GM12878 (cell line): ENCODE measurements at regions not wholly inside any gene's neighbourhood (a gene's known extent, or its start where the extent isn't known, plus 50 kb on each side); places are given as distances from the start of the nearest gene placed in this dataset.

Experiments
- ATAC-seq: fragments of 200-7000 bp; cut with Tn5 transposase; 3 replicates; pipeline ENCODE4 v1.9.1; 2020; ENCODE audit warnings: mild to moderate bottlenecking, moderate library complexity
- BruUV-seq: library from RNA; stranded (reverse); fragments of 400-500 nt; replicated peaks from 2 replicates; lab custom pipeline; 2021; lab: Mats Ljungman, UMichigan
- CTCF ChIA-PET: fragments of 300-600 bp; sonication (Branson Sonifier 250); formaldehyde crosslinking; extraction: SDS; loops from one replicate; lab custom pipeline; 2021; ENCODE audit warnings: inconsistent platforms; lab: Yijun Ruan, JAX
- POLR2A ChIA-PET: fragments of 350-600 bp; formaldehyde crosslinking; extraction: SDS; loops from one replicate; lab custom pipeline; 2021; ENCODE audit warnings: inconsistent platforms; lab: Charles Lee
- RAD21 ChIA-PET: fragments of 300-600 bp; sonication (Branson Sonifier 250); formaldehyde crosslinking; loops from one replicate; lab custom pipeline; 2023; ENCODE audit warnings: antibody characterized with exemption; ENCODE audit not compliant: unreplicated experiment; lab: Charles Lee
- SMC1A ChIA-PET: fragments of 300-600 bp; sonication (Branson Sonifier 250); formaldehyde crosslinking; loops from one replicate; lab custom pipeline; 2023; ENCODE audit not compliant: unreplicated experiment, uncharacterized antibody; lab: Charles Lee
- DNase-seq: peaks from one replicate; pipeline ENCODE4 v3.0.0-alpha.2; 2011; ENCODE audit warnings: low read depth, low spot score
- FAIRE-seq: peaks from 3 replicates; lab custom pipeline; 2011; peaks lifted over from hg19 to GRCh38; lab: Jason Lieb, UNC
- H2AFZ ChIP-seq: 2 replicates; pipeline ENCODE4 v1.6.0; 2011; ENCODE audit warnings: low read depth, low read length, control low read depth; ENCODE audit not compliant: control insufficient read depth
- H3K27ac ChIP-seq: 2 replicates; pipeline ENCODE4 v1.5.1; 2011; ENCODE audit warnings: control low read depth; ENCODE audit not compliant: control insufficient read depth, insufficient read depth
- H3K27me3 ChIP-seq, 2 experiments: replicated peaks in 1 of 2; 2 replicates each; pipeline versions ENCODE4 v1.6.0 to v1.6.1; 2011; ENCODE audit warnings: low read length in 1 of 2; ENCODE audit not compliant: control insufficient read depth in 2 of 2, insufficient read depth in 2 of 2
- H3K36me3 ChIP-seq, 2 experiments: 2 replicates each; pipeline ENCODE4 v1.5.1; 2011; ENCODE audit warnings: low read length in 1 of 2; ENCODE audit not compliant: control insufficient read depth in 2 of 2, insufficient read depth in 2 of 2
- H3K4me1 ChIP-seq: 2 replicates; pipeline ENCODE4 v1.6.1; 2011; ENCODE audit warnings: mild to moderate bottlenecking, low read length, moderate library complexity, mixed read lengths; ENCODE audit not compliant: control insufficient read depth, insufficient read depth
- H3K4me2 ChIP-seq: 2 replicates; pipeline ENCODE4 v1.6.0; 2011; ENCODE audit warnings: control low read depth; ENCODE audit not compliant: control insufficient read depth, insufficient read depth
- H3K4me3 ChIP-seq: fragments of 200-600 bp; sonication (generic); 2 replicates; pipeline ENCODE4 v1.5.1; 2016
- H3K79me2 ChIP-seq: 2 replicates; pipeline ENCODE4 v1.6.0; 2011; ENCODE audit warnings: low read length; ENCODE audit not compliant: control insufficient read depth, insufficient read depth
- H3K9ac ChIP-seq: 2 replicates; pipeline ENCODE4 v1.8.0; 2011; ENCODE audit warnings: low read length, control low read depth, mixed read lengths; ENCODE audit not compliant: control insufficient read depth, insufficient read depth
- H3K9me3 ChIP-seq: replicated peaks from 3 replicates; pipeline ENCODE4 v1.5.1; 2011; ENCODE audit warnings: mild to moderate bottlenecking, low read length; ENCODE audit not compliant: control insufficient read depth, insufficient read depth
- H4K20me1 ChIP-seq: 2 replicates; pipeline ENCODE4 v1.6.0; 2011; ENCODE audit not compliant: control insufficient read depth, insufficient read depth
- BCL11A ChIP-seq: IDR thresholded peaks from 2 replicates; pipeline ENCODE4 v1.6.1; 2011; ENCODE audit warnings: low read depth, low read length
- NR2C1 ChIP-seq: fragments of 450-650 bp; IDR thresholded peaks from 2 replicates; pipeline ENCODE4 v1.6.1; 2017; ENCODE audit warnings: antibody characterized with exemption, mild to moderate bottlenecking, moderate library complexity
- RAD21 ChIP-seq: IDR thresholded peaks from 2 replicates; pipeline ENCODE4 v1.6.1; 2011; ENCODE audit warnings: mild to moderate bottlenecking, low read depth, low read length, moderate library complexity; ENCODE audit not compliant: insufficient read depth
- SMAD5 ChIP-seq: IDR thresholded peaks from 2 replicates; pipeline ENCODE4 v1.6.1; 2016; ENCODE audit warnings: antibody characterized with exemption, low read depth
- WGBS: methylation state at CpG from one replicate; pipeline ENCODE4 v1.1.6; 2016; ENCODE audit warnings: low lambda C conversion rate; ENCODE audit not compliant: insufficient replicate concordance, insufficient coverage; ENCODE audit errors: missing lambda C conversion rate; 5-methylcytosine and 5-hydroxymethylcytosine counted together
- in situ Hi-C: fragments of 300-500 bp; cut with MboI; formaldehyde crosslinking; loops from 9 replicates; pipeline ENCODE4 v1.14.3; 2018; ENCODE audit warnings: mixed read lengths
- intact Hi-C: fragments of 100-400 bp; cut with micrococcal nuclease; formaldehyde crosslinking; loops from one replicate; pipeline ENCODE4 v1.14.2; 2022; ENCODE audit not compliant: unreplicated experiment
- TF ChIP-seq, protein P1 (sequence below): IDR thresholded peaks from 2 replicates; pipeline ENCODE4 v1.6.1; 2012; ENCODE audit warnings: low read depth, low read length, improper control_type of control experiment
- TF ChIP-seq, protein P2 (sequence below): fragments of 450-650 bp; IDR thresholded peaks from 2 replicates; pipeline ENCODE4 v1.6.1; 2017; ENCODE audit warnings: low read depth, mild to moderate bottlenecking, moderate library complexity
- TF ChIP-seq, protein P3 (sequence below): fragments of 450-650 bp; formaldehyde crosslinking; IDR thresholded peaks from 2 replicates; pipeline ENCODE4 v1.4.0; 2022; ENCODE audit warnings: mild to moderate bottlenecking, moderate library complexity
- TF ChIP-seq, protein P4 (sequence below): fragments of 150-350 bp; IDR thresholded peaks from 2 replicates; pipeline ENCODE4 v1.6.1; 2014; ENCODE audit warnings: mild to moderate bottlenecking, low read depth, low read length

DNA sequence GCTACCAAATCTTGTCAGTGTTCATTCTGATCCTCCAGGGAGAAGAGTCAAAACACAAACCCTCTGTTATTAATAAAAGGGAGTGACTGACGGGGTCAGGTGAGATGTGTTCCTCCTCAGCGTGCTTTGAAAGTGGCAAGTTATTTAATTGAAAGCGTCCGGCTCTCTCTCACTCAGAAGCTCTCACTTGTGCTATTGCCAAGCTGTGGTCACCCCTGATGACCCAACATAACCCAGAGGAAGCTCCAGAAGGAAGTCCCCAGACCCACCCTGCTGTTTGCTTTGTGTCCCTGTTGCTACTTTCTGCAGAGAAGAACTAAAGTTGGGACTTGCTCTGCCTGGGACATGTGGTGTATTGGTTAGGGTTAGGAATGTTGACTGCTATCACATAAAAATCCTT, 235.6 kb downstream of the EDEM1 start:
- no TSS peak for BruUV-seq
- in situ Hi-C loops = loop anchor here (10.0 kb wide), 2 partner anchors 288 to 1372 kb away; no protein-coding TSS in a partner anchor
- ChIA-PET RAD21 (interaction anchor here (0.7 to 1.1 kb wide), 2 partner anchors 33 to 196 kb away, joined by 3 to 4 read pairs; no protein-coding TSS in a partner anchor), POLR2A (no interaction called here), SMC1A (no interaction called here), CTCF (interaction anchor here (0.5 to 1.6 kb wide), 5 partner anchors 14 to 150 kb away, joined by 3 to 4 read pairs (median 3); no protein-coding TSS in a partner anchor)
- WGBS = 1% methylated on average over 4 of the region's 4 CpGs
- no peaks in the 10 kb centered on the region for H4K20me1 ChIP-seq
- no peak overlapping the region for H3K27ac ChIP-seq
- no peak overlapping the region for H3K4me3 ChIP-seq
- H3K9me3 ChIP-seq = no peaks in the 10 kb centered on the region
- no peak overlapping the region for H3K4me2 ChIP-seq
- DNase-seq = no peak
- peak; percentile 47 for ATAC-seq
- H3K9ac ChIP-seq = no peak overlapping the region
- FAIRE-seq = no peak
- no peaks in the 10 kb centered on the region for H3K36me3 ChIP-seq
- no peaks in the 10 kb centered on the region for H3K79me2 ChIP-seq
- intact Hi-C loops = loop anchor here (10.0 kb wide), 1 partner anchor 288 kb away; no protein-coding TSS in a partner anchor
- no peaks in the 10 kb centered on the region for H3K27me3 ChIP-seq
- H3K4me1 ChIP-seq = peaks cover 1% of the 10 kb centered on the region; the same call in 1 of the 2 replicates
- H2AFZ ChIP-seq = no peak overlapping the region
- TF ChIP-seq BCL11A (0 out of 2 replicates have a peak, but pooled peaks have one; percentile 23), NR2C1 (no peak)

DNA sequence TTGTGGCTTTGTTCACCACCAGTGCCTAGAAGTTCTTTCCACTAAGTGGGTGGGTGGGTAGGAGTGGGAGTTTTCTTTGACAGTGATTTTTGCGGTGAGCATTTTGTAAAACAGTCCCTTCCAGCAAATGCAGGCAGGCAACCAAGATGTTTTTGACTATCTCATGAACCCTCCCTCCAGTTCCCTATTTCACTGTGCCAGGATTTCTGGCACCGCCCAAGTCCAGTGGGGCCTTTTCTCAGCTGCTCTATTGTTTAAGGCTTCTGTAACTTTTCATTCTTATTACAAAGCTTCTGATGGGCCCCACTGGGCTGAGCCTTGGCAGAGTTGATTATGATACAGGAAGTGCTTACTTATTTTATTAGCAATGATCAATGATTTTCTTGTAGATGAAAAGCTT, 236.0 kb downstream of the EDEM1 start:
- no TSS peak for BruUV-seq
- ChIA-PET SMC1A (no interaction called here), POLR2A (no interaction called here), CTCF (interaction anchor here (0.5 to 7.1 kb wide), 9 partner anchors 14 to 332 kb away, joined by 3 to 37 read pairs (median 4); no protein-coding TSS in a partner anchor), RAD21 (interaction anchor here (0.6 to 1.1 kb wide), 3 partner anchors 33 to 288 kb away, joined by 3 to 4 read pairs (median 3); no protein-coding TSS in a partner anchor)
- no peak overlapping the region for H3K27ac ChIP-seq
- 79% methylated on average over 1 of the region's 2 CpGs for WGBS
- FAIRE-seq (no peak), ATAC-seq (no peak), DNase-seq (no peak)
- in situ Hi-C loops (loop anchor here (10.0 kb wide), 2 partner anchors 289 to 1371 kb away; no protein-coding TSS in a partner anchor), intact Hi-C loops (loop anchor here (10.0 kb wide), 1 partner anchor 289 kb away; no protein-coding TSS in a partner anchor)
- no peaks in the 10 kb centered on the region for H3K27me3 ChIP-seq
- H3K9ac ChIP-seq = no peak overlapping the region
- H3K9me3 ChIP-seq = no peaks in the 10 kb centered on the region
- no peak overlapping the region for H2AFZ ChIP-seq
- no peaks in the 10 kb centered on the region for H3K79me2 ChIP-seq
- H3K4me2 ChIP-seq = no peak overlapping the region
- H4K20me1 ChIP-seq = no peaks in the 10 kb centered on the region
- no peak overlapping the region for H3K4me3 ChIP-seq
- no peaks in the 10 kb centered on the region for H3K36me3 ChIP-seq
- H3K4me1 ChIP-seq = peaks cover 6% of the 10 kb centered on the region
- TF ChIP-seq, protein P1, sequence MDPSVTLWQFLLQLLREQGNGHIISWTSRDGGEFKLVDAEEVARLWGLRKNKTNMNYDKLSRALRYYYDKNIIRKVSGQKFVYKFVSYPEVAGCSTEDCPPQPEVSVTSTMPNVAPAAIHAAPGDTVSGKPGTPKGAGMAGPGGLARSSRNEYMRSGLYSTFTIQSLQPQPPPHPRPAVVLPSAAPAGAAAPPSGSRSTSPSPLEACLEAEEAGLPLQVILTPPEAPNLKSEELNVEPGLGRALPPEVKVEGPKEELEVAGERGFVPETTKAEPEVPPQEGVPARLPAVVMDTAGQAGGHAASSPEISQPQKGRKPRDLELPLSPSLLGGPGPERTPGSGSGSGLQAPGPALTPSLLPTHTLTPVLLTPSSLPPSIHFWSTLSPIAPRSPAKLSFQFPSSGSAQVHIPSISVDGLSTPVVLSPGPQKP = no peak
- TF ChIP-seq RAD21 (no peak), SMAD5 (no peak)
- TF ChIP-seq, protein P2, sequence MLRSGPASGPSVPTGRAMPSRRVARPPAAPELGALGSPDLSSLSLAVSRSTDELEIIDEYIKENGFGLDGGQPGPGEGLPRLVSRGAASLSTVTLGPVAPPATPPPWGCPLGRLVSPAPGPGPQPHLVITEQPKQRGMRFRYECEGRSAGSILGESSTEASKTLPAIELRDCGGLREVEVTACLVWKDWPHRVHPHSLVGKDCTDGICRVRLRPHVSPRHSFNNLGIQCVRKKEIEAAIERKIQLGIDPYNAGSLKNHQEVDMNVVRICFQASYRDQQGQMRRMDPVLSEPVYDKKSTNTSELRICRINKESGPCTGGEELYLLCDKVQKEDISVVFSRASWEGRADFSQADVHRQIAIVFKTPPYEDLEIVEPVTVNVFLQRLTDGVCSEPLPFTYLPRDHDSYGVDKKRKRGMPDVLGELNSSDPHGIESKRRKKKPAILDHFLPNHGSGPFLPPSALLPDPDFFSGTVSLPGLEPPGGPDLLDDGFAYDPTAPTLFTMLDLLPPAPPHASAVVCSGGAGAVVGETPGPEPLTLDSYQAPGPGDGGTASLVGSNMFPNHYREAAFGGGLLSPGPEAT = no peak
- TF ChIP-seq, protein P3, sequence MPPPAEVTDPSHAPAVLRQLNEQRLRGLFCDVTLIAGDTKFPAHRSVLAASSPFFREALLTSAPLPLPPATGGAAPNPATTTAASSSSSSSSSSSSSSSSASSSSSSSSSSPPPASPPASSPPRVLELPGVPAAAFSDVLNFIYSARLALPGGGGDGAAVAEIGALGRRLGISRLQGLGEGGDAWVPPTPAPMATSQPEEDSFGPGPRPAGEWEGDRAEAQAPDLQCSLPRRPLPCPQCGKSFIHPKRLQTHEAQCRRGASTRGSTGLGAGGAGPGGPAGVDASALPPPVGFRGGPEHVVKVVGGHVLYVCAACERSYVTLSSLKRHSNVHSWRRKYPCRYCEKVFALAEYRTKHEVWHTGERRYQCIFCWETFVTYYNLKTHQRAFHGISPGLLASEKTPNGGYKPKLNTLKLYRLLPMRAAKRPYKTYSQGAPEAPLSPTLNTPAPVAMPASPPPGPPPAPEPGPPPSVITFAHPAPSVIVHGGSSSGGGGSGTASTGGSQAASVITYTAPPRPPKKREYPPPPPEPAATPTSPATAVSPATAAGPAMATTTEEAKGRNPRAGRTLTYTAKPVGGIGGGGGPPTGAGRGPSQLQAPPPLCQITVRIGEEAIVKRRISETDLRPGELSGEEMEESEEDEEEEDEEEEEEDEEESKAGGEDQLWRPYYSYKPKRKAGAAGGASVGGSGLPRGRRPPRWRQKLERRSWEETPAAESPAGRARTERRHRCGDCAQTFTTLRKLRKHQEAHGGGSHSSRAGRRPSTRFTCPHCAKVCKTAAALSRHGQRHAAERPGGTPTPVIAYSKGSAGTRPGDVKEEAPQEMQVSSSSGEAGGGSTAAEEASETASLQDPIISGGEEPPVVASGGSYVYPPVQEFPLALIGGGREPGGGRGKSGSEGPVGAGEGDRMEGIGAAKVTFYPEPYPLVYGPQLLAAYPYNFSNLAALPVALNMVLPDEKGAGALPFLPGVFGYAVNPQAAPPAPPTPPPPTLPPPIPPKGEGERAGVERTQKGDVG (CRISPR knock-in tag) = no peak
- TF ChIP-seq, protein P4, sequence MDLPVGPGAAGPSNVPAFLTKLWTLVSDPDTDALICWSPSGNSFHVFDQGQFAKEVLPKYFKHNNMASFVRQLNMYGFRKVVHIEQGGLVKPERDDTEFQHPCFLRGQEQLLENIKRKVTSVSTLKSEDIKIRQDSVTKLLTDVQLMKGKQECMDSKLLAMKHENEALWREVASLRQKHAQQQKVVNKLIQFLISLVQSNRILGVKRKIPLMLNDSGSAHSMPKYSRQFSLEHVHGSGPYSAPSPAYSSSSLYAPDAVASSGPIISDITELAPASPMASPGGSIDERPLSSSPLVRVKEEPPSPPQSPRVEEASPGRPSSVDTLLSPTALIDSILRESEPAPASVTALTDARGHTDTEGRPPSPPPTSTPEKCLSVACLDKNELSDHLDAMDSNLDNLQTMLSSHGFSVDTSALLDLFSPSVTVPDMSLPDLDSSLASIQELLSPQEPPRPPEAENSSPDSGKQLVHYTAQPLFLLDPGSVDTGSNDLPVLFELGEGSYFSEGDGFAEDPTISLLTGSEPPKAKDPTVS = no peak
